ENCODE measurements at regions not wholly inside any gene's neighbourhood (a gene's known extent, or its start where the extent isn't known, plus 50 kb on each side); places are given as distances from the start of the nearest gene placed in this dataset.

DNA sequence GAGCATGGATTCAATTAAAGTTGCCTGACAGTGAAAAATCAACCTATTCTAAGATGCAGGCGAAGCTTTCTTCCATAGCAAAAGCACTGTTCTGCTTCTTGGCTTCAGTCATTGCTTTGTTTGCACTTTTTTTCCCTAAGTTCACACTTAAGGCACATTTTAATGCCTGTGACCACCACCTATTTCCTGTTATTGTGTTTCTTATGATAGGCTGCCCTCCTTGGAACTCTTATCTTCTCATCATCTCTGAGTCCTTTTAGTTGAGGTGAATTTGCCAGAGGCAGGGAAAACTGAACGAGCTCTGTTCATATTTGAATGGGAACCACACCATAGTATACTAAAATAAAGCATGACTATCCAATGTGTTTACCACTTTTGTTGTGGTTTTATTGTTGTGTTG lies 119.8 kb downstream of the SPCS3 start:
- DNase-seq (no peak), ATAC-seq (ENCODE audit: poor library complexity) (no peak)
- intact Hi-C loops (cut with DNase I): no loop called here

DNA sequence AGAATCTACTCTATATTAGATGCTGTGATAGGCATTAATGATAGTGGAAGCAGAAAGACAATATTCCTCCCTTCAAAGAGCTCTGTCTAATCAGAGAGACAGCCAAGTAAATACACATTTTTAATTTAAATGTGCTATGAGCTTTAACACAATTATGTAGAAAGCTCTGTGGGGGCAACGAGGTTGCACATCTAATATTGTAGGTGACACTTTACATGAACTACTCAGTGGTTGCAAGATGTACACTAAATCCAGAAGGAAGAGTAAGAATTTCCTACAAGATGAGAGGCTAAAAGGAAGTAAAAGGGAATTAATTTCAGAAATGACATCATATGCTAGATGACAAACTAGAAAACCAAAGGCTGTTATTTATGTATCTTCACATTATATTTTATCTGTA lies 120.9 kb downstream of the SPCS3 start:
- intact Hi-C loops (cut with DNase I): no loop called here
- DNase-seq: no peak
- no peak for ATAC-seq (ENCODE audit: poor library complexity)

DNA sequence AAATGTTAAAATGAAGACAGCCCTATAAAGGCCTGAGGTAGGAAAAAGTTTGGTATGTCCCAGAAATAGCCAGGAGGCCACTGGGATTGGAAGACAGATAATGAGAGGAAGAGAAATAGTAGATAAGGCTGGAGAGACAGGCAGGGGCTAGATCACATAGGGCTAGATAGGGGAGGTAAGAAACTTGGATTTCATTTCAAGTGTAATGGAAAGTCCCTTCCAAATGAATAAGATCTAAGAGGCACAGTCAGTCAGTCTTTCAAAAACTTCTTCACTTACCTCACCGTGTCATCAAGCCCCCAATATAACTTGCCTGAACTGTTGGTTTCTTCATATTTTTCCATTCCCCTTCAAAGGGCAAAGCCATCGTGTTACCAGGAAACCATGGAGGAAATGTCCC lies 121.8 kb downstream of the SPCS3 start:
- ATAC-seq (ENCODE audit: poor library complexity) (no peak), DNase-seq (no peak)
- intact Hi-C loops (cut with DNase I): no loop called here

DNA sequence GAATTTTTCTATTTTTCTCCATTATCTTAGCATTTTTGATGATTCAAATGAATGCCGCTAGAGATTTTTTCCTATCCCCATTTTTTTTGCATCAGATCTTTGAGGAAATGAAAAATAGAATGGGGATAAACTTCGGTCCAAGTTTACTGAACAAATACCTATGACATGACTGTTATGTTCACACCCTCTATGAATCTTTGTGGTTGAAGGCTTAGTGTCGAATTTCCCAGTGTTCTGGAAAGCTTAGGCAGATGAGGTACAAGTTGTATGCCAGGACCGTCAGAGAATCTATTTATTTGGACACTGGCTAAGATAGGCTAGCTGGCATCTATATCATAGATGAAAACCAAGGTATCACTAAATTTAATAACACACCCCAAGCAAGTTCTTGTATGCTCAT lies 123.4 kb downstream of the SPCS3 start:
- intact Hi-C loops (cut with DNase I): no loop called here
- ATAC-seq (ENCODE audit: poor library complexity) (no peak), DNase-seq (no peak)

DNA sequence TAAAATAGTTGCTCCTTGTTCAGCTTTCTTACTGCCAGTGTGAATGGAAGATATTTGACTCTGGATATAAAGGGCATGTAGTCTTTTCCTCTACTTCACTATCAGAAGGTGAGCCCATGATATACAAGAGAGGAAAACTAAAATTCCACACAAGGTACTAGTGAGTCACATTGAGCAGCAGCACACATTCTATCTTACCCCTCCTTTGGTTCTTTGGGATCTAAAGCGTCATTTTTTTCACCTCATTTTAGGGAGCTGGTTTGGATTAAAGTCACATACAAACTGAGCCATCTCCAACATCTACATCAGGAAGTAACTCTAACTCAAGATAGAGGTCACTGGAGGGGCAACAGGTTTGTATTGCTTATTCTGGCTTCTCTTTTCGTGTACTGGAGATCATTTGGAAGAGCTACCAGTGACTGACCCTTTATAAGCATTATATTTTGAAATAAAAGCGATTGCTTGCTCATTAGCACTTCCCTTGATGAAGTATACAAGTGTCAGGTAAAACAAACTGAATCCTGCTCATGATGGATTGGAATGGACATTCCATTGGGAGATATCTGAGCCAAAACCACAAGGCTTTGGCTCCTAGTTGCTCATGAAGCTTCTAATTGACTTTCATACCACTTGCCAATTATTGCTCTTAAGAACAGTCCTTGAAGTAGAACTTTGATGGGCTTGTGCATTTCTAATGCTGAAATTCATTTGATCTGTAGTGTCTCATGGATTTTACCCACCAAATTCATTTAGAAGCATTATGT lies 124.1 kb downstream of the SPCS3 start:
- ATAC-seq (ENCODE audit: poor library complexity): no peak
- intact Hi-C loops (cut with DNase I): no loop called here
- no peak for DNase-seq

DNA sequence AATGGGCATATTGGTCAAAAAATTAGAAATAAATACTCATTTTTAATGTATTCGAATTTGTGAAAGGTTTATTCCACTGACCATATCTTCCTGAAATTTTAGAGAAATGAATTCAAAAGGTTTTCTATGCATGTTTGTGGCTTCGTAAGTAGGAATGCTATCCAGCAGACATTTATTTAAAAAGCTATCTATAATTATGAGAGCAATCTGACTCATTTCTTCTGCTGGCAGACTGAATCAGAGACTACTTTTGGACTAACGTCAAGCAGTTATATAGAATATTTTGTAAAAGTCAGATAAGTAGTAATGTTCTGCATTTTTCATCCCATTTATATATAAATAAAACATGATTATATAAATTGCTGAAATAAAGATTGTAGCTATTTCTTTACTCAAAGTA lies 125.0 kb downstream of the SPCS3 start:
- ATAC-seq (ENCODE audit: poor library complexity): no peak
- intact Hi-C loops (cut with DNase I): no loop called here
- no peak for DNase-seq

DNA sequence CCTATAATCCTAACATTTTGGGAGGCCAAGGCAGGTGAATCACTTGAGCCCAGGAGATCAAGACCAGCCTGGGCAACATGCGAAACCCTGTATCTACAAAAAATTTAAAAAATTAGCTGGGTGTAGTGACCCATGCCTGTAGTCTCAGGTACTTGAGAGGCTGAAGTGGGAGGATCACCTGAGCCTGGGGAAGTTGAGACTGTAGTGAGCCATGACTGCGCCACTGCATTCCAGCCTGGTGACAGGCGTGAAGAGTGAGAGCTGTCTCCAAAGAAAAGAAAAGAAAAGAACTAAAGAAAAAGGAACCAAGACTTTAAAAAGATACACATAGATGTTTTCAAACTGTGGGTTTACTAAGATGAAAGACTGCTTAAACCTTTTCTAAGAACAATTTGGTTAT lies 129.0 kb downstream of the SPCS3 start:
- no peak for DNase-seq
- ATAC-seq (ENCODE audit: poor library complexity): no peak
- intact Hi-C loops (cut with DNase I): no loop called here

DNA sequence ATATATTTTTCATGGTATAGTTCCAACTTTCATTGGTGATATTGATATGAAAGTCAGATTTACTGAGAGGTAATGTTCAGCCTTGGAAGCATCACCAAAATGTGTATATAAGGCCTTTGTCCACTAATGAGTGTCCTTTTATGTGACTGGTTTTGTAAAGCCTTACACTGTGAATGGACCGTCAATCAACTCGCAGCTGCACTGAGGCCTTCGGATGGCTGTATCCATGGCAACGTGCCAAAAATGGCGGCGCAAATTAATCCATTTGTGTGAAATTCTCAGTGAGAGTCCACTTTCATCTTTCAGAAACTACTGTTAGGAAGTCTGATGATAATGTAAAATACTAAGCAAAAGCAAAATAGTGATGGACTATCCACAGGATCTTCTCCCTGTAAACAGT lies 131.7 kb downstream of the SPCS3 start:
- DNase-seq: no peak
- intact Hi-C loops (cut with DNase I): no loop called here
- ATAC-seq (ENCODE audit: poor library complexity): no peak

DNA sequence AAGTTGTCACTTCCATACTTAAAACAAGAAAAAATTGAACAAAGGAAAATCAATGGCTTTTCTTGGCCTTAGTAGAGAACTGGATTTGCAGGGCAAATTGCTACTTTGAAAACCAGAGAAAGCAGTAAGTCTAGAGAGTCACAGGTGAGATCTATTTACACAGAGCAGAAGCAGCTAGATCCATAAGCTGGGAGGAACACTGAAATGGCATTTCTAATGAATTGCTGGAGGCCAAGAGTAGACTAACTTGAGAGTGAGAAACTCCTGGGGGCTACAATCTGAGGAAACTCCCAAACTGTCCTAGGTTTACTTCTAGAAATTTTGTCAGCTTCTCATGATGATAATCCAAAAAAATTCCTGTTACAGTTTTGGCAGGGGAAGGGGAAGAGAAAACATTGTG lies 133.3 kb downstream of the SPCS3 start:
- no peak for ATAC-seq (ENCODE audit: poor library complexity)
- DNase-seq: no peak
- intact Hi-C loops (cut with DNase I): no loop called here

DNA sequence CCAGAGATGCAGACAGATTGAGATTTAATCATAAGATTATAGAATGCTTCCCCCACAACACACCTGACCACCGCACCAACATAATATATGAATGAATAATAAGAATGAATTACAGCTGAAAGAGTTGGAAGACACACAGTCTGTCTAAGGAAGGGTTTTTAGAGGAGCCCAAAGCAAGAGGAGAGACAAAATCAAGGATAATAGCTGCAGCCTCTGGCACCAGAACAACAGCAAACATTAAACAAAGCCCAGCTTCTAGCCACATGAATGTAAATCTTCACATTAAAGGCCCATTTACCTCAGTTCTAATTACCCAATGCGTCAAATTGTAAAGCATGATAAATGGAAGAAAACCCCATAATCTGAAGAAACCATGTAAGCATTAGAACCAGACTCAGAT lies 133.9 kb downstream of the SPCS3 start:
- no peak for DNase-seq
- no peak for ATAC-seq (ENCODE audit: poor library complexity)

DNA sequence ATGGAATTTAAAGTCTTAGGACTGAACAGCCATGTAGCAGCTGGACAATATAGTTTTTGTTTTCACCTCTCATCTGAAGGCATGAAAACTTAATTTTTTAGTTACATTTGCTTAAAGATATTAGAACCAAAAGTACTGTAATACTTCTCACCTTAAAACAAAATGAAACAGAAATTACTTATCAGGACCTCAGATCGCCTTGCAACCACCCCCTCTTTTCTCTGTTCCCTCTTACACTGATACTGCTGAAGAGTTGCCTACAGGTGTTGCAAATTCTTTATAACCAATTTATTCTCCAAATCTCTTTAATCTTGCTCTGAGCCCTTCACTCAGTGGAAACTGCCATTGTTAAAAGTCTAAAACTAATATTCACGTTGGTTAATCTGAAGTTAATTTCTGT lies 145.0 kb downstream of the SPCS3 start:
- intact Hi-C loops (cut with DNase I): no loop called here
- DNase-seq (no peak), ATAC-seq (ENCODE audit: poor library complexity) (no peak)

More for the DNA sequence above, 133.9 kb downstream of the SPCS3 start:
- intact Hi-C loops (cut with DNase I): no loop called here

DNA sequence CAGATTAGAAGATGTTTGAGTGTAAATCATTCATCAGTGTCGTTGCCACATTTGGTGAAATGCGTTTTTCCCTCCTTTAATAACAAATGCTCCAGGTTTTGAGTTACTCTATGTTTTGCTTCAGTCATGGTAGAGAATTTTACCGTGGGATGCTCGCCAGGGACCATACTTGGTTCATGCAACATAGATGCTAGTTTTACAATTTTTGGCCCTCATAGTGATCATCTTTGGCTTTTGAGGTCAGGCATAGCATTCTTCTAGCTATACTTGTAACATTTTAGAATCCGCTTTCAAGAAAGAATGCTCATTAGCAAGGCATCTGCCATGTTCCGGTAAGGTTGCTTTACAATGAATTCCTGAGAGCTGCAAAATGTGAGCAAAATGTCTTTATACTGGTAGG lies 147.2 kb downstream of the SPCS3 start:
- intact Hi-C loops (cut with DNase I): no loop called here
- DNase-seq (no peak), ATAC-seq (ENCODE audit: poor library complexity) (no peak)

DNA sequence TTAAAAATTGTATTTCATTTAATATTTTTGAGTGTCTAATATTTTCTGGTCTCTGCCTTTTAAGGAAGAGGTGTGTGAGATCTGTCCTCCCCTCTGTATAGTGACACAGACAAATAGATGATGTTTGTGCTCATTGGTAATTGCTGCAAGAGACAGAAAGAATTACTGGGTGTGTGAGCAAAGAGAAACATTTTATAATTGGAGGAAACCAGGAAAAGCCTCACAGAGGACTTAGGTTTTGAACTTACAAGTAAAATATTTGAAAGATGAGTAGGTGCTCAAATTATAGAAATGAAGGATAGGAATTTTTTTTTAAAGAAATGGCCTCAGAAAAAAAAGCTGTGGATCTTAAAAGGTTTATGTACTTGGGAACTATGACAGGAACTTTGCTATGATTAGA lies 149.8 kb downstream of the SPCS3 start:
- ATAC-seq (ENCODE audit: poor library complexity) (no peak), DNase-seq (no peak)

DNA sequence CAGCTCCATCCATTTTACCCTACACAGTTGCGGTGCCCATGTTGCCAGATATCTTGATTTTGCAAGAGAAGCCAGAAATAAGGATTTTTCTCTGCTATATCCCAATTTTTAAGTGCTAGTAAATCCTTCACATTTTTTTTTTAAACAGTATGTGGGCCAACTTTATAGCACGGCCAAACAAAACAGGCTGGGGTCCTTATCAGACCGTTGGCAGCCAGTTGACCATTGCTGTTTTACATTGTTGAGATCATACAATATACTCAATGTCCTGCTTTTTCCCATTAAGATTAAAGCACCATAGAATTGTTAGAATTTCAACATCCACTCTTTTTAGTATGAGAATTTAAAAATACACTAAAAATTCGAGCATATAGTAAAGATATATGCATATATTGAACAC lies 150.9 kb downstream of the SPCS3 start:
- intact Hi-C loops (cut with DNase I): no loop called here
- ATAC-seq (ENCODE audit: poor library complexity) (no peak), DNase-seq (no peak)

More for the DNA sequence above, 149.8 kb downstream of the SPCS3 start:
- intact Hi-C loops (cut with DNase I): no loop called here

DNA sequence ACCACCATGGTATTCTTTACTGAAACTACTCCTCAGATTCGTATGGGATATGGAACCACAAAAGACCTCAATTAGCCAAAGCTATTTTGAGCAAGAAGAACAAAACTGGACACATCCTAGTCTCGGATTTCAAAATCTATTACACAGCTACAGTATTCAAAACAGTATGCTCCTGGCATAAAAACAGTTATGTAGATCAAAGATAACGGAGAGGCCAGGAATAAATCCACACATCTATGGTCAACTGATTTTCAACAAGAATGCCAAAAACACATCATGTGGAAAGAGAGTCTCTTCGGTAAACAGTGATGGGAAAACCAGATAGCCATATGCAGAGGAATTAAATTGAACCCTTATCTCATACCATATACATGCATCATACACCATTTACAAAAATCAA lies 155.3 kb downstream of the SPCS3 start:
- intact Hi-C loops (cut with DNase I): no loop called here
- no peak for DNase-seq
- no peak for ATAC-seq (ENCODE audit: poor library complexity)

DNA sequence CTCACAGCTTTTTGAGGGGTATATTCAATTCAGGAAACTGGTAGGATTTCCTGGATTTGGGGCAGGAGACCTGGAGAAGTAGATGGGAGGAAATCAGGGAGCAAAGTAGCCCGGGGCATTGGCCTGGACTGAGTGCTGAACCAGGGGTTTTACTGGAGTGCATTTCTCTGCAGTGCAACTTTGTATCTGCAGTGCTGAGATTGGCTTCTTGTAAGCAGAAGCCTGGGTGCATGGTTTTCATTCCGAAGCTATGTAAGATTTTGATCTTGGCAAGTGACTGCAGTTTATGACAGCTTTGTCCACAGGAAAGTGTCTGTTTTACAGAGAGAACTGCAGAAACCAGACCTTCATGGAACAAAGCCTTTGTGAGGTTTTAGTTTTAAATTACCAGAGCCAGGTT lies 158.3 kb downstream of the SPCS3 start:
- intact Hi-C loops (cut with DNase I): no loop called here
- DNase-seq: no peak
- ATAC-seq (ENCODE audit: poor library complexity): no peak

DNA sequence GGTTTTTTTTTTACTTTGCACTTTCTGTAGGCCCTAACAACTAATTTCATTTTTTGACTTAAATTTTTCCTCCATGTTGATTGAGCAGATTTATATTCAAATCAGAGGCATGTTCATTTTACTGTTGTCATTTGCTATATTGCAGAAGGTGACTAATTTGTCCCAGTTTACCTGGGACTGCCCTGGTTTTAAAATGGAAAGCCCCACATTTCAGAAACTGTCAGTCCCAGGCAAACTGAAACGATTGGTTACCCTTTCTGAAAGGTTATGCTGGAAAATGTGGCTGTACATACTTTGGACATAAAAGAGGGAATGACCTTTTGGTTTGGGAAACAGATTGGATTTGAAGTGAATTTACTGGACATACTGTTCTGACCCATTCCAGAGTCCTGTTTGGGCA lies 160.0 kb downstream of the SPCS3 start:
- no peak for DNase-seq
- ATAC-seq (ENCODE audit: poor library complexity): no peak
- intact Hi-C loops (cut with DNase I): no loop called here

DNA sequence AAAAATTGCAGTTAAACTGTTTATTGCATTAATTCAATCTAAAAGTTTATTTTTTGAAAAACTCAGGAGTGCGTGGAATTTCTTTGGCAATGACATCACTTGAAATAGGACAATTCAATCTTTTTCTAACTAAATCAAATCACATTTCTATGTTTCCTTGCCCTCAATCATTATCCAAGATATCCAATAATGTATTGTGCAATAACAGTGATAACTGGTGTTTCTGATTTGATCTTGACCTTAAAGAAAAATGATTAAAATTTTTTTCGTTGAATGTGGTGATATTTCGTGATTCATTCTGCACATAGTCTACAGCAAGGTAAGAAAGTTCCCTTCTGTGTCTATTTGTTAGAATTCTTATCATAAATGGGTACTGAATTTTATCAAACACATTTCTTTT lies 163.2 kb downstream of the SPCS3 start:
- DNase-seq: no peak
- intact Hi-C loops (cut with DNase I): no loop called here
- ATAC-seq (ENCODE audit: poor library complexity): no peak

DNA sequence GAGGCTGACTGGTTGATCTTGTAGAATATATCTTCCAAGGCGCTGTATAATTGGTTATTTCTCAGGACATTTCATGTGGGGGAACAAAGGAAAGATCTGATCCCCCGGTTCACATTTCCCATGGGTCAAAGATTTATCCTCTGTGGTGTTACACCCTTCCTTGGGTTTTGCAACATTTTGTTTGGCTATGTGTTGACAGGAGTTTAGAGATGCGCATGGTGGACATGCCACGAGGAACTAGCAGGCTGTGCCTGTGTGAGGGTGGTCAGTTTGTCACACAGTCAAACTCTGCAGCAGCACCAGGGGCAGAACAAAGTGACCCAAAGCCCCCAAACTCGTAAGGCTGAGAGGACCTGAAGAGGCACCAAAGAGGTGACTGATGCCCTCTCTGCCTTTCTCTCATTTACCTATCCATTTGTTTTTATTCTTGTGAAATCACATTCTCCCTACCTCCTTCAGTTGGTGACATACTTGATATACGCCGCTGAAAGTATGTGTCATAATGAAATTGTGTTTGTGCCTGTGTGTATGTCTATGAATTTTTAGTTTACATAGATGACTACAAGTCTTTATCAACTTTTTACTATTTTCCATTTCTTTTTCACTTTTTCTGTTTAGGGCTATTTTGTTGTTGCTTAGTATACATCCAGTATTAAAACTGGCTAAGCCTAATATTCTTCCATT lies 164.7 kb downstream of the SPCS3 start:
- DNase-seq (no peak), ATAC-seq (ENCODE audit: poor library complexity) (no peak)
- intact Hi-C loops (cut with DNase I): no loop called here

DNA sequence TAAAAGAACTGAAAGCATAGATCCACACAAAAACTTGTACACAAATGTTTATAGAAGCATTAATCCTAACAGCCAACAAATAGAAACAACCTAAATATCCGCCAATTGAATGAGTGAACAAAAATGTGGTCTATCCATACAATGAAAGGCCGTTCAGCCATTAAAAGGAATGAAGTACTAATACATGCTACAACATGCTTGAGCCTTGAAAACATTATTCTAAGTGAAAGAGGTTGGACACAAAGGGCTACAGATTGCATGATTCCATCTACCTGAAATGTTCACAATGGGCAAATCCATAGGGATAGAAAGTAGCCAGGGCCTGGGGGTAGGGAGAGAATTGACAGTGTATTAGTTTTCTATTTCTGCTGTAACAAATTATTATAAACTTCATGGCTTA lies 169.2 kb downstream of the SPCS3 start:
- intact Hi-C loops (cut with DNase I): no loop called here
- no peak for ATAC-seq (ENCODE audit: poor library complexity)
- DNase-seq: no peak
